ENCODE measurements at regions not wholly inside any gene's neighbourhood (a gene's known extent, or its start where the extent isn't known, plus 50 kb on each side); places are given as distances from the start of the nearest gene placed in this dataset.
"Not testable (repeated sequence)": the region's sequence is repeated elsewhere in the genome, so short reads cannot be mapped to it uniquely, and the experiment has no call there.

DNA sequence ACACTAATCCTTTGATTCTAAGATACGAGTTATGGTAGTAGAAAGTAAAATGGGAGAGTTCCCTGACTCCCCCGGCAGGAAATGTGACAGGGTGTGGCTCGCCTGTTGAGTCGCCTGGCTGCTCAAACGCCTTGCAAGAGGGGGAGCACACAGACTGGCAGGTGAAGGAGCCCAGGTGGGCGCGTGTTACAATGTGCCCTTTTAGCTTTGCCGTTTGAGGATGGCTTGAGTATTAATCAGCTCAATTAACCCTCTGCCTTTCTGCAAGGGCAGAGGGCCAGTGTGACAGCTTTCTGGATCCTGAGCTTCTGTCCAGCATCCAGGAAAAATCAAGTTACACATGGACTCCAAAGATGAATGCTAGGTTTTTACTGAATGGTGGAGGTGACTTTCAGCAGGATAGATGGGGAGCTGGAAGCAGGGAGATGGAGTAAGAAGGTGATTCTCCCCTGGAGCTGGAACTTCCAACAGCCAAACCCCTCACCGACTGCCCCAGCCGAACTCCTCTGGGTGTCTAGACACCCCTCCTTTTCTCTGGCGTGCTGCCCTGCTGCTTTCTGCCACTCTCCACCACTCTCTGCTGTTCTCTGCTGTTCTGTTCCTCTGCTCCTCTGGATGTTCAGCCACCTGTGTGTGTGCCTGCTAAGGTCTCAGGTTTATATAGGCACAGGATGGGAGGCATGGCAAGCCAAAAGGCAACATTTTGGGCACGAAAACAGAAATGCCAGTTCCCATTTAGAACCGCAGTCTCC, 548.8 kb upstream of the KCND2 start:
- TF ChIP-seq, protein P1, sequence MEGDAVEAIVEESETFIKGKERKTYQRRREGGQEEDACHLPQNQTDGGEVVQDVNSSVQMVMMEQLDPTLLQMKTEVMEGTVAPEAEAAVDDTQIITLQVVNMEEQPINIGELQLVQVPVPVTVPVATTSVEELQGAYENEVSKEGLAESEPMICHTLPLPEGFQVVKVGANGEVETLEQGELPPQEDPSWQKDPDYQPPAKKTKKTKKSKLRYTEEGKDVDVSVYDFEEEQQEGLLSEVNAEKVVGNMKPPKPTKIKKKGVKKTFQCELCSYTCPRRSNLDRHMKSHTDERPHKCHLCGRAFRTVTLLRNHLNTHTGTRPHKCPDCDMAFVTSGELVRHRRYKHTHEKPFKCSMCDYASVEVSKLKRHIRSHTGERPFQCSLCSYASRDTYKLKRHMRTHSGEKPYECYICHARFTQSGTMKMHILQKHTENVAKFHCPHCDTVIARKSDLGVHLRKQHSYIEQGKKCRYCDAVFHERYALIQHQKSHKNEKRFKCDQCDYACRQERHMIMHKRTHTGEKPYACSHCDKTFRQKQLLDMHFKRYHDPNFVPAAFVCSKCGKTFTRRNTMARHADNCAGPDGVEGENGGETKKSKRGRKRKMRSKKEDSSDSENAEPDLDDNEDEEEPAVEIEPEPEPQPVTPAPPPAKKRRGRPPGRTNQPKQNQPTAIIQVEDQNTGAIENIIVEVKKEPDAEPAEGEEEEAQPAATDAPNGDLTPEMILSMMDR (conservative IDR thresholded peaks at IDR 0.05; ENCODE audit: low read depth, low read length), result no peak
- no peak overlapping the region for H3K4me3 ChIP-seq (ENCODE audit: low read length)
- DNase-seq (ENCODE audit: low read depth), result no peak

DNA sequence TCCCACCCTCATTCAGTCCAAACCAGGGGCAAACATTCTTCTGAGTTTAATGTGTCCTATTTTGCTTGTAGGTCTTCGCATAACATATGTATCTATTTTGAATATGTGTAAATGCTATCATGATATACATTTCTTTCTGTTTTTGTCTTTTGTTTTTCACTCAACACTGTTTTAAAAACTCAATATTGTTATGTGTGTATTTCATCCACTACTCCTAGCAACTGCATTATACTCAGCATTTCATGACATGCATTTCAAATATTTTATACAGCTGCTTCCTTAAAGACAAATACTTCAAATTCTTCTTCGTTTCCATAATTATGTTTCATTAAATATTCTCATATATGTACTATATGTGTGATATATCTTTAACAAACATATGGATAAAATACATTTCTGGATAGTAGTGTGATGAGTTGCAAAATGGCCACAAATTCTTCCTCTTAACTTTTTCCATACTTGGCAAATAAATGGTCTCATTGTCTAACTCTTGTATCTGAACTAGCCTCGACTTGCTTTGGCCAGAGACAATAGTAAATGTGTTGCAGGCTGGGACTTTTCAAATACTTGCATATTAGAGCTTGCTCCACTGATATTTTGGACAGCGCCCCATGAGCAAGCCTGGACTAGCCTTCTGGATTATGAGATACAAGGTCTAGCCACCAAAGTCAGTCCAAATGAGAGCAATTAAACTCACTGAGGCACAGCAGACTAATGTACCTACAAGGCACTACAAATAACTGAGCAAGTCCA, 539.7 kb upstream of the KCND2 start:
- TF ChIP-seq, protein P1 (conservative IDR thresholded peaks at IDR 0.05; ENCODE audit: low read depth, low read length), result no peak
- no peak for DNase-seq (ENCODE audit: low read depth)
- H3K4me3 ChIP-seq (ENCODE audit: low read length), result no peak overlapping the region

DNA sequence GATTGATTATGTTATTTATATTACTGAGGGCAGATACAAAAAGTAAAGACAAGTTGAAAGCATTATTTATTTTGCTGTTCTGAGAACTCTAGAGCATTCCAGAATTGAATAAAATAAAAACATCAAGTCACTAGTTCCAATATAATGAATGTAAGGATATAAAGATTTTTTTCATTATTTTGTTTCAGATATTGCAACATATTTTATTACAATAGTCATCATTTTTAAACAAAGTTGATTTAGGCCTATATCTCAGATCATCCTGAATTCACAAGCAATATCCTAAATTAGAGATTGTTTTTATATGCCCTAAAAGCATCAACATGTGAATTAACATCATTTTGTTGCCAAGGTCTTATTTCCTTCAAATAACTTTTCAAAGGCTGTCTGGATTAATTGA, 535.6 kb upstream of the KCND2 start:
- no peak overlapping the region for H3K4me3 ChIP-seq (ENCODE audit: low read length)
- TF ChIP-seq, protein P1 (conservative IDR thresholded peaks at IDR 0.05; ENCODE audit: low read depth, low read length), result no peak
- no peak for DNase-seq (ENCODE audit: low read depth)

DNA sequence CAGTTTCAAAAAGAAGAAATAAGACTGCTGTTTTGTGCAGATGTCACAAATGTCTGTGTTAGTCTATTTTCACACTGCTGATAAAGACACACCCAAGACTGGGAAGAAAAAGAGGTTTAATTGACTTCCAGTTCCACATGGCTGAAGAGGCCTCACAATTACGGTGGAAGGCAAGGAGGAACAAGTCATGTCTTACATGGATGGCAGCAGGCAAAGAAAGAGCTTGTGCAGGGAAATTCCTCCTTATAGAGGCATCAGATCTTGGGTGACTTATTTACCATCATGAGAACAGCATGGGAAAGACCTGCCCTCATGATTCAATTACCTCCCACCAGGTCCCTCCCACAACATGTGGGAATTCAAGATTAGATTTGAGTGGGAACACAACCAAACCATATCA, 527.7 kb upstream of the KCND2 start:
- H3K4me3 ChIP-seq (ENCODE audit: low read length); DNase-seq (ENCODE audit: low read depth): not testable (repeated sequence)

DNA sequence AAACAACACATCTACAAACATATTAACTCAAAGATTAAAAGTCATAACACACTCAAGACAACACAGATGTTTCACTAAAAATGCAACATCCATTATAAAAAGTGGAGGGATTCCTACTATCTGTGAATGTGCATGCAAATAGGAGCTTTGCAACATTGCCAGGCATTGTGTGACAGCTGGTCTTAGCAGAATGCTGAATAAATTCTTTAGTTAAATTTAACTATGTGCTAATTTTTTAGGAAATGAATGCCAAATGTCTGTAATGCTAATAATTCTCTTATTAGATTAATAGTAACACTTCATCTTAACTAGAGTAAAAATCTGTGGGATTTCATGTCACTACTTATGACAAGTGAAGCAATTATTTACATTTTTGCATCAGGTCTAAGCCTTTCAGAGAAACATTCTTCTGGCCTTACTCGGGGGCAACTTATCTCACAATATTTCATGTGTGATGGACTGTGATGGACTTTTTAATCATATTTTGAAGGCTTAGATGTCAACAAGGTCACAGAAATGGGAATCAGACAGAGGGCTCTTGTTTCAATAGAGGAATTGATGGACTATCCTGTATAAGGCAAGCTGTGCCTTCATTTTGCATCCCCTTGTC, 524.6 kb upstream of the KCND2 start:
- no peak overlapping the region for H3K4me3 ChIP-seq (ENCODE audit: low read length)
- TF ChIP-seq, protein P1 (conservative IDR thresholded peaks at IDR 0.05; ENCODE audit: low read depth, low read length), result no peak
- no peak for DNase-seq (ENCODE audit: low read depth)

DNA sequence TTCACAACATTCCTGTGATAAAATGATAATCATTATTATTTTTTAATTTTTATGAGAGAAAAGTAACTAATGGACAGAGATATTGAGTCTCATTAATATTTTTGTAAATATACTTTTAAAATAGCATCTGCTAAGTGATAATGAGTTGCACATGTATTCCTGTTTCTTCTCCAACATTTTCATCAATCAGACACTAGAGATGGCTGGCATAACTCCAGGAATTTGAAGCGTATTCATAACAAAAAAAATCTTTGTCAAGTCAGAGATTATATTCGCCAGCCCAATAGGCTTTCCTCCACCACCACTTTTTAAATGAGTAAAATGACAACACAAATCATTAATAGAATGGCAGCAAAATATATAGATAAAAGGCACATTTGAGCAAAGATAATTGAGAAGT, 524.0 kb upstream of the KCND2 start:
- H3K4me3 ChIP-seq (ENCODE audit: low read length), result no peak overlapping the region
- TF ChIP-seq, protein P1 (conservative IDR thresholded peaks at IDR 0.05; ENCODE audit: low read depth, low read length), result no peak
- DNase-seq (ENCODE audit: low read depth), result no peak

DNA sequence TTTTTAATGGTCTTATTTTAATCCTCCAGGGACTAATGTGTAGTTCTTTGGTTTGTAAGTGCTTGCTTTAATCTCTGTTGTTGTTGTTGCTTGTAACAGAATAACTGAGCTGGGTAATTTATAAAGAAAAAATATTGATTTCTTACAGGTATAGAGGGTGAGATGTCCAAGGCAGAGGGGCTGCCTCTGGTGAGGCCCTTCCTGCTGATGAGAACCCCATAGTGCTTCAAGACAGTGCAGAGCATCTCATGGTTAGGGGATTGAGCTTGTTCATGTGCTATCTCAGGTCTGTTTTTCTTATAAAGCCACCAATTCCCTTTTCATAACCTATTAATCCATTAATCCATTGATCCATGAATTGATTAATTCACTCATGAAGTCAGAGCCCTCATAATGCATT, 516.3 kb upstream of the KCND2 start:
- TF ChIP-seq, protein P1 (conservative IDR thresholded peaks at IDR 0.05; ENCODE audit: low read depth, low read length), result no peak
- no peak for DNase-seq (ENCODE audit: low read depth)
- H3K4me3 ChIP-seq (ENCODE audit: low read length), result no peak overlapping the region

Data from retinal pigment epithelial cell (primary cell).